ENCODE measurements at regions not wholly inside any gene's neighbourhood (a gene's known extent, or its start where the extent isn't known, plus 50 kb on each side); places are given as distances from the start of the nearest gene placed in this dataset.

- no peak for DNase-seq (ENCODE audit: low read depth)
Observed at GRCh38 chr2:20150110-20150706, 74.7 kb downstream of the SDC1 start.

- no peak for DNase-seq (ENCODE audit: low read depth)
Observed at GRCh38 chr2:20149703-20150030, 75.3 kb downstream of the SDC1 start.

- DNase-seq (ENCODE audit: low read depth), result peak; percentile 93
Observed at GRCh38 chr2:20148923-20149702, 75.8 kb downstream of the SDC1 start.

- no peak for DNase-seq (ENCODE audit: low read depth)
Observed at GRCh38 chr2:20148426-20148922, 76.5 kb downstream of the SDC1 start.

GRCh38 chr2:20147351-20147750 lies 77.6 kb downstream of the SDC1 start:
- DNase-seq (ENCODE audit: low read depth), result no peak

DNA sequence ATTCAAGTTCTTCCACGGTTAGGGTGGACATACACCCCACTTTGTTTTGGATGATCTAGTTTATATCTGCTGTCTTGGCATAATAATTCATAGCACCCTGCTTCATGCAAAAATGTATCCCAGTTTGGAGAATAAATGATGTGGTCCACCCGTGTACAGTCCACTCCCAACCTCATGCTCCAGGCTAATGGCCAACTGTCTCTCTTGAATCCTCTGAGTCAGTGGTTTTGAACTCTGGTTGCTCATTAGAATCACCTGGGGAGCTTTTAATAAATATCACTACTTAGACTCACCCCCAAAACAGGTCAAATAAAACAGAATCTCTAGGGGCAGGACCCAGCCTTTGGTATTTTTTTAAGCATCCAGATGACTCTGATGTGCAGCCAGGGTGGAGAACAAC lies 78.5 kb downstream of the SDC1 start:
- no peak for DNase-seq (ENCODE audit: low read depth)

- no peak for DNase-seq (ENCODE audit: low read depth)
Observed at GRCh38 chr2:20145497-20146193, 79.3 kb downstream of the SDC1 start.

DNA sequence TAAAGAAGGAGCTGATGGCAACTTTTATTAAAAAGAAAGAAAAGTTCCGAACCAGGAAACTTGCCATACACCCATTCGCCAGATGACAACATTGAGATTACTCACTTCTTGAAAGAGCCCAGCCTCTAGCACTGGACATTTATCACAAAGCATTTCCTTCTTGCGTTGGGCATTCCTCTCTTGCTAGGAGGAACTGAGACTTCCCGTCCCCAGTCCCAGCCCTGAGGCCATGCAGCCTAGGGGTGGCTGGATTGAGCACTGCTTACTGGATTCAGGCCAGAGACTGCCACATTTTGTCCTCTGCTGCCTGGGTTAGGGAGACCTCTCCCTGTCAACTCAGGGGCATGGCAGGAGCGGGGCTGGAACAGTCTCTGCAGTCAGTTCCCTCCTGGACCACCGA lies 80.1 kb downstream of the SDC1 start:
- peak; percentile 29 for DNase-seq (ENCODE audit: low read depth)

- no peak for DNase-seq (ENCODE audit: low read depth)
Observed at GRCh38 chr2:20144196-20144595, 80.7 kb downstream of the SDC1 start.

GRCh38 chr2:20143263-20143662 lies 81.7 kb downstream of the SDC1 start:
- no peak for DNase-seq (ENCODE audit: low read depth)

DNA sequence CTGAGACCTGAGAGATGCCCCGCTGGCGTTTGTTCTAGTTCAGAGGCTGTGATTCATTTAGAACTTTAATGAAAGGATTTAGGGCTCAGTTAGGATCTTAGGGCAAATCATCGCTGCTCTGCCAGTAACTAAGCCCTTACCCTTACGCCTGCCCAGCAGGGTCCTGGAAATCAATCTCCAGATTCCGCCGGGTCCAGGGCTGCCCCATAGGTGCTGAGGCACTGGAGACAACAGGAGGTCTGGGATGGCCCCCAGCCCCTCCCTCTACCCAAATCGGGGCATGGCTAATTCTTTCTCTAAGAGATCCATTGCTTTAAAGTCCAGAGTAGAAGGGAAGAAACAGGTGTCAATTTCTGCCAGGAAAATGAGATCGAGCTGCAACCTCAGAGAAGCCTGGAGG lies 83.1 kb downstream of the SDC1 start:
- DNase-seq (ENCODE audit: low read depth), result no peak

GRCh38 chr2:20141056-20141762 lies 83.7 kb downstream of the SDC1 start:
- peak; percentile 97 for DNase-seq (ENCODE audit: low read depth)

DNA sequence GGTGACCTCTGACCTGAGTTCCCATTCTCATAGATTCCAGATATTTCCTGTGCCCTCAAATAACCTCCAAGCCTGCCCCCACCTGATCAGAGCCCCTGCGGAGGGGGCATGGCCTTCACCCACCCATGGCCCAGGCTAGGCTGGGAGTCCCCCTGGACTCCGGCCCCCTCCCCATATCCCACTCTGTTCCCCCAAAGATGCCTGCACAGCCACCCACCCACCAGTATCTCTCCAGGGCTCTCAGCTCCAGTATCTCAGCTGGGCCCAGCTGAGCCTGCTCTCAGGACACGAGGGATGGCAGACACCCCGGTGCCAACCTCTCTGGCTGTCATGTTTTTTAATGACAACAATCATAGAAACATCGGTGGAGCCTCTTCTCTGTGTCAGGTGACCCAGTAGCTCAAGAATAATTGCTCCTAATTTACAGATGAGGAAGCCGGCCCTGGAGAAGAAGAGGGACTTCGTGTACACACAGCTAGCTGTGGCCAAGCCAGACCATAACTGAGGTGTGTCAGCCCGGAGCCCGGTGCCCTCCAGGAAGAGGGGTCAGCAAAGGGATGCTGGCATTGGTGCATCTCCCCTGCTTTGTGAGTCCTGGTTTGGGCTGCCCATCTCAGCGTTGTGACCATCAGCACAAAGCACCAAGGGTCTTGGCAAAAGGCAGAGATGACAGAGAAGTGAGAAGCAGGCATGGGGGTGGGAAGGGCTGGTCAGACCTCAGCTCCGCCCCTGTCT lies 84.4 kb downstream of the SDC1 start:
- DNase-seq (ENCODE audit: low read depth), result no peak

DNA sequence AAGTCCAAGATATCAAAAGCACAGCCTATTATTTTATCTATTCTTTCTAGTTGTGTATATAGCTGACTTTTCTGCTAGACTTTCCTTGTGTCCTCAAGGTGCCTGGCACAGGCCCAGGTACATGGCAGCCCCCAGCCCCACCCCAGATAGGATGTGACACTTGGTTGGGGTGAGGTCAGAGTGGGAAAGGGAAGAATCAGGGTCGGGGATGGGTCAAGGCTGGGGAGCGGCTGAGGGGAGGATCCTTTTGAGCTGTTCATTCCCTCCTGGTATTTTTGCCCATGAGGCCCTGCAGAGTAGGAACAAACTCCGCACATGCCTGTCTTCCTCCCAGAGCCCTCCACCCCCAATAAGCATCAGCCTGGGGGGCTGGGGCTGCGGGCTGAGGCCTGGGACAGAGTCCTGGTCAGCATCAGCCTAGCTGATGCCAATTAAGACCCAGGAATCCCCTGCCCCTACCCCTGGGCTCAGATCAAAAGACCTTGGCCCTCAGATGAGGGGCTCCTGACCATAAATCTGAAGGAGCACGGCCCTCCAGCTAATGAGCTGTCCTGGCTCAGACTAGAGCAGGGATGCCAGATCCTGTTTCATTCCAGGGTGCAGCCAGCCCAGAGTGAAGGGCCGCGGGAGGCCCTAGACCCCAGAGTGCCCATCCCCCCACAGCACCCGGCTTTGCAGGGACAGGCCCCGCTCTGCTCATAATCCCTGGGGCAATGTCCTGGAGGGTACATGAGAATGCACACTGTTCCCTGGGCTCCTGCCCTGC lies 85.3 kb downstream of the SDC1 start:
- DNase-seq (ENCODE audit: low read depth), result no peak

DNA sequence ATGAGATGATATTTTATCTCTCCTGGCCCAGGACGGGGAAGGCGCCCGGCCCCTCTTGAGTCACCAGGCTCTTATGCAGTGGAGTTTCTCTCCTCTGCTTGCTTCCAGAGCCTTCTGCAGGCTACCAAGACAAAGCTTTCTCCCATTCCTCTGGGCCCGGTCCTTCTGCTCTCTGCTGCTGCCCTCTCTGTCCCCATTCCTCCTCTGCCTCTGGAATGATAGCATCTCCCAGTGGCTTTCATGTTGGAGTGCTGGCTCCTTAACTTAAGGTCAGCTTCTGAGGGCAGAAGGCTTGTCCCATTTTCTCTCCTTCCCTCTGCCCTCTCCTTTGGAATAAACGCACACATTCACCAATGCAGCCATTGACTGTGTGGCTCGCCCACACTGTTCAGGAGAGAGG lies 86.2 kb downstream of the SDC1 start:
- no peak for DNase-seq (ENCODE audit: low read depth)

DNA sequence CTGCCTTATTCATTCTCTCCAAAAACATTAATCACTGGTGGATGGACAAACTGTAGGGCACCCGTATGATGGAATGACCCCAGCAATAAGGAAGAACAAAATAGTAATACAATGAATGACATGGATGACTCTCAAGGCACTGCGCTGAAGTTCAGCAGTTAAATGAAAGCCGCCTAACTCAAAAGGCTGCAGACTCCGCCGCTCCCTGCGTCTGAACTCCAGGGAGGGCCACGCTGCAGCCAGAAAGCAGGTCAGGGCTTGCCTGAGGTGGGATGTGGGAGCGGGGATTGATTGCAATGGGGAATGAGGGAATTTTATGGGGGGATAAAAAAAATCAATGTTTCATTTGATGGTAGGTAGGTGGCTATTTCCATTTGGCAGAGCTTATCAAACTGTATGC lies 86.5 kb upstream of the LAPTM4A start:
- no peak for DNase-seq (ENCODE audit: low read depth)

DNA sequence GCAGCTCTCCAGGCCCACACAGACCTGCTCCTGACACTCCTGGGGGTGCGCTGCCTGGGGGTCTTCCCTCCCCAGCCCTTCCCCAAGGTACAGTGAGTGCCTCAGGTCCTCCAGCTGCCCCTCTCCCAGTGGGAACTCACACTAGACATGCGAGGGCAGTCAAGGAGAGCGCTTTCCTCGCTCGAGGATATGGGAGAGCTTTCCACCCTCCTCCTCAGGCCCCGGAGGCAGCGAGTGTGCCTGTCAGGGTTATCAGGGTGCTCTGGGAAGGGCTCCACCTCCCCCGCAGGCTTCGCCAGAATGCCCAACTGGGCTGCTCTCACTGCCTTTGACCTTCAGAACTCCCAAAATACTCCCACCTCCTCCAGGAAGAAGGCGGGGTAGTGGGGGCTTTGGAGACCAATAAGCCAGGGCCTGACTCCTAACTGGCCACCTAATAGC lies 85.7 kb upstream of the LAPTM4A start:
- no peak for DNase-seq (ENCODE audit: low read depth)

DNA sequence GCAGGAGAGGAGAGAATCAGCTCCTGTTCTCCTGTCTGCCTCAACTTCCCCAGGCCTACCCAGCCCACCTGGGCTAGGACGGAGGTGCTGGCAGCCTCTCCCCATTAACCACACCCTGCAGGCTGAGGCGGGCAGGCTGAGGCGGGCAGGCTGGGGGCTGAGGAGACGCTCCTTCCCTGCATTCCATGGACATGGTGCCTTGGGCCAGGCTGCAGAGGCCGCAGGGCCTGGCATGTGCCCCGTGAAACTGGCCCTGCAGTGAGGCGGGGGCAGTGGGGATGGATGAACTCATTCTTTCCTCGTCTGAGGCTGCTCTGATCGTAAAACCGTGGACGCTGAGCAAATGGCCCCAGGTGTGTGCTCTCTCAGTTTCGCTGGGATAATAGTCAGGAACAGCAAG lies 84.7 kb upstream of the LAPTM4A start:
- DNase-seq (ENCODE audit: low read depth), result no peak

DNA sequence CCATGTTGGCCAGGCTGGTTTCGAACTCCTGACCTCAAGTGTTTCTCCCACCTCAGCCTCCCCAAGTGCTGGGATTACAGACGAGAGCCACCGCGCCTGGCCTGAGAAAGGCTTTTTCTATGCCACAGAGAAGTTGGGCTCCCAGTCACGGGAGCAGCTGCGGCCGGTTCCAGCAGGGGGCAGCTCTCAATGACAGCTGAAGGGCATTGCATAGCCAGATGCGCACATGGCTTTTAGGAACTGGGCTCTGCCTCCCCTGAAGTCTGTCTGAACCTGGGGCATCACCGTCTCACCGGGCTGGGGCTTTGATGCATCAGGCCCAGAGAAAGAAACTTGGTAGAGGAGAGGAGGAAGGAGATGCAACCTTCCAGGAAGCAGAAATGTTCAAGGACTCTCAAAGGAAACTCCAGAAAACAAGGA lies 84.2 kb upstream of the LAPTM4A start:
- DNase-seq (ENCODE audit: low read depth), result peak; percentile 73

- no peak for DNase-seq (ENCODE audit: low read depth)
Observed at GRCh38 chr2:20132990-20133535, 81.6 kb upstream of the LAPTM4A start.
